GF-D8 (cell line): ENCODE measurements at regions not wholly inside any gene's neighbourhood (a gene's known extent, or its start where the extent isn't known, plus 50 kb on each side); places are given as distances from the start of the nearest gene placed in this dataset.

Experiments used
- DNase-seq: peaks from one replicate; lab custom pipeline; 2025; lab: John Stamatoyannopoulos, UW

GRCh38 chr21:43317959-43318358, 109.0 kb downstream of the SIK1 start:
- no peak for DNase-seq

GRCh38 chr21:43317254-43317748, 109.6 kb downstream of the SIK1 start:
- no peak for DNase-seq

DNA sequence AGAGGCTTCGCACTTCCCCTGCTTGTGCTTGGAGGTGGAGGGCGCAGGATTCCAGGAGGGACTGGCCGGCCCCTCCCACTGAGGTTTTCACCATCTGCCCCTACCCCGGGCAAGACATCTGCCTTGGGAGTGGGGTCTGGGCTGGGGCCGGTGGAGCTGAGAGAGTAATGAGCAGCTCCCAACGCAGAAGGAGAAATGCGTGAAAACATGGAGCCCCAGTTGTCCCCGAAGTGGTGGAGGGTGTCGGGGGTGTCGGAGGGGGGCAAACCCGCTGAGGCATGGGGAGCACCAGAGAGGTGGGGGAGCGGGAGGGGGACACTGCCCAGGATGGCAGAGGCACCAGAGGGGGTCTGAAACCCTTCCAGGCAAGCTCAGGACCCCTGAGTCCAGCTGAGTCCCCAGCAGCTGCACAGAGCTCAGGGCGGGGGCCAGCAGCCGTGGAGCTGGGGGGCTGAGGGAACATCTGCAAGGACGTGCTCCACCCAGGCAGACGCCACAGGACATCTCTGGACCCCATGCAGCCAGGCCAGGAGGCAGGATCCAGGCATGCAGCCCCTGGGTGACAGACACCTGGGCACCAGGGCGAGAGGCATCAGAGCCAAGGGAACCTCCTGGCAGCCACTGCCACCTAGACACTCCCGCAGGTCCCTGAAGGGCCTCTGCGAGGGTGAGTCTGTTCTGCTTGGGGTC, 110.6 kb downstream of the SIK1 start:
- no peak for DNase-seq

GRCh38 chr21:43315244-43316137, 111.4 kb downstream of the SIK1 start:
- no peak for DNase-seq

DNA sequence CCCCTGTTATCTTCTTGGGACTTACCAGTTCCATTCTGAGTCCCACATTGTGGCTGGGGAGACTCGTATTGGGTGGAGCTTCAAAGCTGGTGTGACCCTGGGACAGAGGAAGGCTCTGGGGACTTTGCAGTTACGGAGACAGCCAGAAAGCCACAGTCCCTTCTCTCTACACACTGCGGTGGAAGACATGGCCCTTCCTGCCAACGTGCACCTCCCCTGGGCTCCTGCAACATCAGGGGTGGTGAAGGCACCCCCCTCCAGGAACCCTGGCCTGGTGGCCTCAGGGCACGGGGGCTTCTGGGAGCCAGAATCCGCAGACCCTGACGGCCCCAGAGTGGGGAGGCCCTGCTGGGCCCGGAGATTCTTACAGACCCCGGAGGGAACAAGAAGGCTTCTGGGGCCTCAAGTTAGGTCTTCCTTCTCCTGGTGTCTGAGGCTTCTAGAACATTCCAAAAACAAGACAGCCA, 113.0 kb downstream of the SIK1 start:
- no peak for DNase-seq

DNA sequence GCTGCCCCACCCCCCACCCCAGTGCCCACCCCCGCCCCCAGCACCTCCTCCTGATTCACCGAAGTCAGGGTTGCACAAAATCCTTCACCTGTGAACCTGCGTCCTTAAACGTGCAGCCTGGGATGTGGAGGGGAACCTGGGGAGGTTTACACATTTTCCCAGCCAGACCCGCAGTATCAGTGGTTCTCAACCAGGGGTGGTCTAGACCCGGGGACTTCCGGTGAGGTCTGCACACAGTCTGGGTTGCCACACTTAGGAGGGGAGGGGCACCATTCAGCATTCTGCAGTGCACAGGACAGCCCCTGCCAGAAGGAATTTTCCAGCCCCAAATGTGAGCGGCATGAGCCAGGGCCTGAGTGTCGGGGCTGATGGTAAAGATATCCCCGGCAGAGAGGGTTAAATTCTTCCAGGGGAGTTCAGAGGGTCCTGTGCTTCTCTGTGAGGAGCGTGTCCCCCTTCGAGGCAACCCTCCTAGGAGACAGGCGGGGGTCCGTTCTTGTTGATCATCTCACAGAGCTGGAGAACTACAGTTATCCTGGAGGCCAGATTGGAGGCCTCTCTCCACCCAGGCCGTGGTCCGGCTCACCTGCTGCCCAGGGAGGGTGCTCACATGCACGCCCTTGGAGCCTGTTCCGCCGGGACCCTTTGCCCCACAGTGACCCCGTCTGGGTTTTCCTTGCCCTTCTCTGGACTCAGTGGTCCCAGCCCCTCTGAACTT, 113.6 kb downstream of the SIK1 start:
- no peak for DNase-seq

DNA sequence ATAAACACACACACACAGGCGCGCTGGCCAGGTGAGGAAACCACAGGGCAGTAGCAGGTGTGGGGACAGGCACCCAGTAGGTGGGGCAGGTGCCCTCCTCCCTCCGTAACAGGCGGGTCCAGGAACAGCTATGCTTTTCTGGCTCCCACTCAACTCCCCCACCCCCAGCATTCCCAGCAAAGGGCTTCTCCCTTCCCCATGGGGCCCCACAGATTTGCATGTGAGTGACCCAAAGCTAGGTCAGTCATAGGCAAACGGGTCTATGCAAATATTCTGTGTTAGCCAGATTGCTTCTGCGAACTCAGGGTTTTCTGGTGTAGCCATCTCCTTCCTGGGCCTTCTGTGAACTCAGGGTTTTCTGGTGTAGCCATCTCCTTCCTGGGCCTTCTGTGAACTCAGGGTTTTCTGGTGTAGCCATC, 114.2 kb downstream of the SIK1 start:
- no peak for DNase-seq

DNA sequence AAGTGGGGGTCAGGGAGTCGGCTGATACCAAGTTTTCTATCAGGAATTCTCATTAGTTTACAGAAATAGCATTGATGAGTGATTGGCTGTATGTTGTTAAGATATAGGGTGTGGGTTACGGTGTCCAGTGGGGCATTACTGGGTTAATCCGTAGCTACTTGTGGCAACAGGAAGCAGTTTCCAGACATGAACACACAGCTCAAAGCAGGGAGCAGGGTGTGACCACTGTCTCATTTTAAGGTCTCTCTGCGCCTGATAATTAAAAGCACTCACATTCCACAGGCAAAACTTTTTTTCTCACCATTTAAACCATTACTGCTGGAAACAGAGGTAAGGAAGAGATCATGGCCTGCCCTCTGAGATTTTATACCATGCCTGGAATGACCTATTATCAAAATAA, 114.9 kb downstream of the SIK1 start:
- no peak for DNase-seq

DNA sequence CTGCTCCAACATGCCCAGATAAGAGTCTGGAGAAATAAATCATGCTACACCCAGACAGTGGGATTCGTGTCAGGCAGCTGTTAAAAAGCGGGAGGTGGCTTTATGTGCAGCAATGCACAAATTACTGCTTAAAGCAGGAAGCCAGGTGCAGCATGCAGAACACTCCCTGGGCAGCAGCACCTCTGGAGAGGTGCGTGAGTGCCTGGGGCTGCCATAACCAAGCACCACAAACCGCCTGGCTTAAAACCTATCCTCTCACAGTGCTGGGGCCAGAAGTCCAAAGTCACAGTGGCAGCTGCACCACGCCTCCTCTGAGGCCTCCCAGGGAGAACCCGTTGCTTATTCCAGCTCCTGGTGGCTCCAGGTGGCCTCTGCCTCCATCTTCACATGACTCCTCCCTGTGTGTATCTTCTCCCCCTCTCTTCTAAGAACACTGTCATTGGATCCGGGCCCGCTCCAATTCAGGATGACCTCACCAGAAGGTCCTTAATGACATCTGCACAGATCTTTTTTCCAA, 115.6 kb downstream of the SIK1 start:
- DNase-seq, result no peak

DNA sequence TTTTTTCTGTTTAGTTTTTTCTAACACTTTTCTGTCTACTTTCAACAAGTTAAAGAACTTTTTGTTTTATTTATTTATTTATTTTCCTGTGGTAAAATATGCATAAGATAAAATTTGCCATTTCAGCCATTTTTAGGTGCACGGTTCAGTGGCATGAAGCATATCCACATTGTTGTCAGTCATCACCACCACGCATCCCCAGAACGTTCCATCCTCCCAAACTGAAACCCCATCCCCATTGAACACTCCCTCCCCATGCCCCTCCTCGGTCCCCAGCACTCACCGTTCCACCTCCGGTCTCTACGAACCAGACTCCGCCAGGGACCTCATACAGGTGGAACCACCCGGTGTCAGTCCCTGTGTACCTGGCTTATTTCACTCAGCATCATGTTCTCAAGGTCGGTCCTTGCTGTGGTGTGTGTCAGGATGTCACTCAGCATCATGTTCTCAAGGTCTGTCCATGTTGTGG, 118.1 kb downstream of the SIK1 start:
- DNase-seq, result no peak

- no peak for DNase-seq
Measured at GRCh38 chr21:43308101-43308814, 118.7 kb downstream of the SIK1 start.

GRCh38 chr21:43307677-43308070, 119.3 kb downstream of the SIK1 start:
- DNase-seq, result no peak

GRCh38 chr21:43306911-43307676, 119.8 kb downstream of the SIK1 start:
- DNase-seq, result no peak

GRCh38 chr21:43306391-43306790, 120.5 kb downstream of the SIK1 start:
- no peak for DNase-seq

- DNase-seq, result no peak
Measured at GRCh38 chr21:43305811-43306311, 121.1 kb downstream of the SIK1 start.

- DNase-seq, result no peak
Measured at GRCh38 chr21:43305336-43305665, 121.6 kb downstream of the SIK1 start.

GRCh38 chr21:43304621-43305335, 122.2 kb downstream of the SIK1 start:
- DNase-seq, result no peak

- DNase-seq, result no peak
Measured at GRCh38 chr21:43304206-43304605, 122.7 kb downstream of the SIK1 start.

DNA sequence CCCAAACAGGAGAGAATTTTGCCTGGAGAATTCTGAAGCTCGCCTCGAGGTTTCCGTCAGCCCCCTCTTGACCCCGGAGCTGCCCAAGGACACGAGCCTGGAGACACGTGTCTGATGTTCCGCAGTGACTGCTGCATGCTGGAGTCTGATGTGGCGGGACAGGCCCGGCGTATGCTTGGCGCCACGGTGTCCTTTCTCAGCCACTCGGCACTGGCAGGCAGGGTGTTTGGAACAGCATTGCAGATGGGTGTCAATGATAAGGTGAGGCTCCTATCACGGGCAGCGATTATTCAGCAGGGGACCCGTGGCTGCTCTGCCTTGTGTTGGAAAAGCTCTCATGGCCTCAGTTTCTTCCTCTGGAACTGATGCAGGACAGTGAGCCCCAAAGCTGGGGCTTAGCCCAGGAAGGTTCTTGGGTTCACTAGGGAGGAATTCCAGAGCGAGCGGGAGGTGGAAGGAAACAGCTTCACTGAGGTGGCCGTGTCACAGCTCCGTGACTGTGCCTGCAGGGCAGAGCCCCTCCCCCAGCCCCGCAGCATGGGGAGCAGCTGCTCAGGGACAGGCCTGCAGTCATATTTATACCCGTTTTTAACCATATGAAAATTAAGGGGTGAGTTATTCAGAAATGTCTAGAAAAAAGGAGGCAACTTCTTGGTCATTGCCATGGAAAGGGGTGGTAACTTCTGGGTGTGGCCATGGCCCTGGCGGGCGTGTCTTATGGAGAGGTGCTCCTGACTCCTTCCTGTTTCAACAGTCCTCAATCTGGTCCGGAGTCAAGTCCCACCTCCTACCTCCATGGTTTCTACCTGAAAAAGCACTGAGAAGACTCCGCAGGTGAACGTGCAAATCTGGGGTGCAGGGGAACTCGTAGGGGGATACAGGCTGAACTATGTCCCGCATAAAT, 123.4 kb downstream of the SIK1 start:
- DNase-seq, result no peak
